ENCODE measurements at regions not wholly inside any gene's neighbourhood (a gene's known extent, or its start where the extent isn't known, plus 50 kb on each side); places are given as distances from the start of the nearest gene placed in this dataset.

- TF ChIP-seq, protein P1, sequence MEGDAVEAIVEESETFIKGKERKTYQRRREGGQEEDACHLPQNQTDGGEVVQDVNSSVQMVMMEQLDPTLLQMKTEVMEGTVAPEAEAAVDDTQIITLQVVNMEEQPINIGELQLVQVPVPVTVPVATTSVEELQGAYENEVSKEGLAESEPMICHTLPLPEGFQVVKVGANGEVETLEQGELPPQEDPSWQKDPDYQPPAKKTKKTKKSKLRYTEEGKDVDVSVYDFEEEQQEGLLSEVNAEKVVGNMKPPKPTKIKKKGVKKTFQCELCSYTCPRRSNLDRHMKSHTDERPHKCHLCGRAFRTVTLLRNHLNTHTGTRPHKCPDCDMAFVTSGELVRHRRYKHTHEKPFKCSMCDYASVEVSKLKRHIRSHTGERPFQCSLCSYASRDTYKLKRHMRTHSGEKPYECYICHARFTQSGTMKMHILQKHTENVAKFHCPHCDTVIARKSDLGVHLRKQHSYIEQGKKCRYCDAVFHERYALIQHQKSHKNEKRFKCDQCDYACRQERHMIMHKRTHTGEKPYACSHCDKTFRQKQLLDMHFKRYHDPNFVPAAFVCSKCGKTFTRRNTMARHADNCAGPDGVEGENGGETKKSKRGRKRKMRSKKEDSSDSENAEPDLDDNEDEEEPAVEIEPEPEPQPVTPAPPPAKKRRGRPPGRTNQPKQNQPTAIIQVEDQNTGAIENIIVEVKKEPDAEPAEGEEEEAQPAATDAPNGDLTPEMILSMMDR (IDR thresholded peaks at IDR 0.05 in 4 of 5, conservative IDR thresholded peaks at IDR 0.05 in 1 of 5) = no peak
- TF ChIP-seq POLR2A (IDR thresholded peaks at IDR 0.05) = no peak
These were observed 373.9 kb upstream of the CA10 start for GRCh38 chr17:52532373-52532772.
